ENCODE measurements at regions not wholly inside any gene's neighbourhood (a gene's known extent, or its start where the extent isn't known, plus 50 kb on each side); places are given as distances from the start of the nearest gene placed in this dataset.

GRCh38 chr3:127520993-127521392 is 69.5 kb downstream of the TPRA1 start:
- Mint-ChIP-seq H3K27me3 (ENCODE audit: insufficient read depth) (peaks cover 18% of the 10 kb centered on the region), H3K36me3 (ENCODE audit: low read depth) (no peaks in the 10 kb centered on the region), H3K27ac (no peak overlapping the region), H3K4me1 (no peaks in the 10 kb centered on the region), H3K4me3 (no peak overlapping the region), H3K9me3 (peaks cover 9% of the 10 kb centered on the region)
- no peaks in the 10 kb centered on the region for H3K36me3 ChIP-seq (ENCODE audit: control insufficient read depth, insufficient read depth, low read length)
- DNase-seq, result no peak
- H3K27me3 ChIP-seq (ENCODE audit: control insufficient read depth, insufficient read depth, low read length, poor library complexity, severe bottlenecking), result no peaks in the 10 kb centered on the region
- H3K27ac ChIP-seq (ENCODE audit: low read depth, low read length), result no peak overlapping the region
- no peak for TF ChIP-seq CTCF (conservative IDR thresholded peaks at IDR 0.05)
- peaks cover 8% of the 10 kb centered on the region for H3K9me3 ChIP-seq (ENCODE audit: control insufficient read depth, low read length)
- no peak overlapping the region for H3K9ac ChIP-seq (ENCODE audit: extremely low read depth, low read length, poor library complexity, severe bottlenecking)
- WGBS, 2 experiments (ENCODE audit: insufficient coverage in 1 of 2, insufficient read length in 1 of 2), result 85 to 95% methylated on average over 3 to 4 of the region's 4 CpGs
- H3K4me3 ChIP-seq (ENCODE audit: low read length), result no peak overlapping the region
- no peaks in the 10 kb centered on the region for H3K4me1 ChIP-seq (ENCODE audit: control insufficient read depth, insufficient read depth, low read length)

GRCh38 chr3:127518456-127519081 is 72.0 kb downstream of the TPRA1 start:
- no peak overlapping the region for H3K4me3 Mint-ChIP-seq
- peaks cover 8% of the 10 kb centered on the region for H3K9me3 ChIP-seq (ENCODE audit: control insufficient read depth, low read length)

GRCh38 chr3:127512256-127512655 is 78.3 kb downstream of the TPRA1 start:
- 43 to 52% methylated on average over 2 to 3 of the region's 3 CpGs for WGBS, 2 experiments (ENCODE audit: insufficient coverage in 1 of 2, insufficient read length in 1 of 2)

More at GRCh38 chr3:127518456-127519081, 72.0 kb downstream of the TPRA1 start:
- no peak overlapping the region for H3K9ac ChIP-seq (ENCODE audit: extremely low read depth, low read length, poor library complexity, severe bottlenecking)
- no peak overlapping the region for H3K4me3 ChIP-seq (ENCODE audit: low read length)
- no peak overlapping the region for H3K27ac ChIP-seq (ENCODE audit: low read depth, low read length)
- DNase-seq, result no peak
- Mint-ChIP-seq H3K36me3 (ENCODE audit: low read depth) (no peaks in the 10 kb centered on the region), H3K27me3 (ENCODE audit: insufficient read depth) (peaks cover 31% of the 10 kb centered on the region), H3K27ac (no peak overlapping the region), H3K9me3 (peaks cover 9% of the 10 kb centered on the region), H3K4me1 (no peaks in the 10 kb centered on the region)
- 93 to 100% methylated on average over 2 to 4 of the region's 4 CpGs for WGBS, 2 experiments (ENCODE audit: insufficient coverage in 1 of 2, insufficient read length in 1 of 2)
- no peaks in the 10 kb centered on the region for H3K27me3 ChIP-seq (ENCODE audit: control insufficient read depth, insufficient read depth, low read length, poor library complexity, severe bottlenecking)
- TF ChIP-seq CTCF (conservative IDR thresholded peaks at IDR 0.05), result no peak
- no peaks in the 10 kb centered on the region for H3K36me3 ChIP-seq (ENCODE audit: control insufficient read depth, insufficient read depth, low read length)
- H3K4me1 ChIP-seq (ENCODE audit: control insufficient read depth, insufficient read depth, low read length), result no peaks in the 10 kb centered on the region

More at GRCh38 chr3:127512256-127512655, 78.3 kb downstream of the TPRA1 start:
- H3K9ac ChIP-seq (ENCODE audit: extremely low read depth, low read length, poor library complexity, severe bottlenecking), result no peak overlapping the region
- peak overlapping the region; percentile 39 for H3K4me3 ChIP-seq (ENCODE audit: low read length)
- Mint-ChIP-seq H3K4me1 (peaks cover 14% of the 10 kb centered on the region), H3K27ac (peak overlapping the region; percentile 75), H3K36me3 (ENCODE audit: low read depth) (no peaks in the 10 kb centered on the region), H3K4me3 (no peak overlapping the region), H3K27me3 (ENCODE audit: insufficient read depth) (peaks cover 21% of the 10 kb centered on the region), H3K9me3 (peaks cover 8% of the 10 kb centered on the region)
- no peak for TF ChIP-seq CTCF (conservative IDR thresholded peaks at IDR 0.05)
- no peaks in the 10 kb centered on the region for H3K27me3 ChIP-seq (ENCODE audit: control insufficient read depth, insufficient read depth, low read length, poor library complexity, severe bottlenecking)
- H3K36me3 ChIP-seq (ENCODE audit: control insufficient read depth, insufficient read depth, low read length), result no peaks in the 10 kb centered on the region
- H3K9me3 ChIP-seq (ENCODE audit: control insufficient read depth, low read length), result peaks cover 6% of the 10 kb centered on the region
- peak; percentile 82 for DNase-seq
- H3K27ac ChIP-seq (ENCODE audit: low read depth, low read length), result no peak overlapping the region
- H3K4me1 ChIP-seq (ENCODE audit: control insufficient read depth, insufficient read depth, low read length), result peaks cover 3% of the 10 kb centered on the region
